ENCODE measurements at regions not wholly inside any gene's neighbourhood (a gene's known extent, or its start where the extent isn't known, plus 50 kb on each side); places are given as distances from the start of the nearest gene placed in this dataset.

GRCh38 chr6:165110860-165111259 is 198.5 kb downstream of the C6orf118 start:
- TF ChIP-seq CTCF (IDR thresholded peaks at IDR 0.05; ENCODE audit: low read length, missing control alignments): no peak
- no peak overlapping the region for H3K4me3 ChIP-seq (replicated peaks; ENCODE audit: low read depth, low read length)
- DNase-seq (ENCODE audit: low read depth): no peak

GRCh38 chr6:165109011-165109410 is 200.4 kb downstream of the C6orf118 start:
- no peak for TF ChIP-seq CTCF (IDR thresholded peaks at IDR 0.05; ENCODE audit: low read length, missing control alignments)
- DNase-seq (ENCODE audit: low read depth): no peak
- H3K4me3 ChIP-seq (replicated peaks; ENCODE audit: low read depth, low read length): no peak overlapping the region

DNA sequence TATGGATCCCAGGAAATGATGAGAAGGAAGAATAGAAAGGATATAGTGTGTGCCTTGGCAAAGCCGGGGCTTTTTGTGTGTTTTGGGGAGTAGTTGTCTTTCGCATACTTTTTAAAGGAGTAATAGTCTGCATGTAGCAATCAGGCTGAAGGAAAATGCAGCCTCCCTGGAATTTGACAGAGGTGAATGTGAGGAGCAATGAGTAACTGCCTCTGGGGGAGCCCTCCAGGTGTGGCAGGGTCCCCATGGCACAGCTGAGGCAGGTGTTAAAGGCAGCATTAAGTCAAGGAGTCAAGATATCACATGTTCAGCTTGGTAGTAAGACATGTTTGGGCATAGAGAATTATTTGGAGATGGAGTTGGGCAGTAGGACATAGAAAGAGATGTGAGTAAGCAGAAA is 203.1 kb downstream of the C6orf118 start:
- H3K4me3 ChIP-seq (replicated peaks; ENCODE audit: low read depth, low read length): no peak overlapping the region
- DNase-seq (ENCODE audit: low read depth): no peak

DNA sequence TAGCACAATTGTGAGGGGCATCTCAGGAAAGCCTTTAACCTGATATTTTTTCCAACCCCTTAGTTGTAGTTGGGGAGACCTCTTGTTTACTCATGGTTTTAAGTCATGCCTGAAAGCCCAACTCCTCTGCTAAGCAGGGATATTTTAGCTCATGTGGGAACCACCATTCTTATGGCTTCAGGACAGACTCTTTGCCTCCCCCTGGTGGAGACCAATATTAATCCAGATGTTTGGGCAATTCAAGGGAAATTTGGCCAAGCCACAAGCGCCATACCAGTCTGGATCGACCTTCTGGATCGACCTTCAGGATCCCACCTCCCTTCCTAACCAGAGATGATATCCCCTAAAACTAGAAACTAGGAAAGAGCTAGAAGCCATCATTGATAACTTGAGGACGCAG is 211.2 kb downstream of the C6orf118 start:
- TF ChIP-seq CTCF (IDR thresholded peaks at IDR 0.05; ENCODE audit: low read length, missing control alignments): peak; percentile 15
- H3K4me3 ChIP-seq (replicated peaks; ENCODE audit: low read depth, low read length): no peak overlapping the region
- DNase-seq (ENCODE audit: low read depth): peak; percentile 7

More for the DNA sequence above, 203.1 kb downstream of the C6orf118 start:
- TF ChIP-seq CTCF (IDR thresholded peaks at IDR 0.05; ENCODE audit: low read length, missing control alignments): no peak

DNA sequence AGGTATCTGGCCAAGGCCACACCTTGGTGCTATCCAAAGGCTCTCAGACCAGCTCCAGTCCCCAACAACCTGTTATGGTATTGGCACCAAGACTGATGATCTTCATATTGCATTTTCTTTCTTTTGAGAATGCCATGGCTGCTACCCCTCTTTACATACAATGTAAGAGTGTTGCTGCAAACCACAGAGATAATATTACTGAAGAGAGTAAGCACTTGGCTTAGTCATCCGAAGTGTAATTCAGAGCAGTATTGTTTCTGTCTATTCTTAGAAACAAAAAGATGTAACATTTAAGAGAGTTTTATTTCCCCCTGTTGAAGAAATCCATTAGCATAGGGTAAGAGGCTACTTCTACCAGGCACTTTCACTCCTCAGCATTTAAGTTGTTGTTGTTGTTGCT is 212.5 kb downstream of the C6orf118 start:
- no peak for DNase-seq (ENCODE audit: low read depth)
- no peak for TF ChIP-seq CTCF (IDR thresholded peaks at IDR 0.05; ENCODE audit: low read length, missing control alignments)
- no peak overlapping the region for H3K4me3 ChIP-seq (replicated peaks; ENCODE audit: low read depth, low read length)

DNA sequence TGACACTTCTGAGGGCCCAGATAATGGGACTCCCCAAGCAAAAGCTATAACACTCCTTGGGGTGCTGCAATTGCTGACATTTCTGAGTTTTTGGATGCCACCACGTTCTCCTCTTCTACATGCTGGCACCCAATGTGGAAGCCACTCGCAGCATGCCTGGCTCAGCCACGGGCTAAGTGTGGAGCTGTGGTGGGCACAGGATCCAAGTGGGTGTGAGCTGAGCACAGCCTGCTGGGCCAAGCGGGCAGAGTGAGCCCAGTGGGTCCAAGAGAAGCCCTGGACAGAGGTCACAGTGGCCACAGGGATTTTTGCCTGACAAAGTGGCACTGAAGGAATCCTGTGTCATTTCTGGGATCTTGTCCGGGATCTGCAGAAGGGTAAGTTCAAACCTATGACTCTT is 213.2 kb downstream of the C6orf118 start:
- no peak for DNase-seq (ENCODE audit: low read depth)
- TF ChIP-seq CTCF (IDR thresholded peaks at IDR 0.05; ENCODE audit: low read length, missing control alignments): no peak
- H3K4me3 ChIP-seq (replicated peaks; ENCODE audit: low read depth, low read length): no peak overlapping the region

DNA sequence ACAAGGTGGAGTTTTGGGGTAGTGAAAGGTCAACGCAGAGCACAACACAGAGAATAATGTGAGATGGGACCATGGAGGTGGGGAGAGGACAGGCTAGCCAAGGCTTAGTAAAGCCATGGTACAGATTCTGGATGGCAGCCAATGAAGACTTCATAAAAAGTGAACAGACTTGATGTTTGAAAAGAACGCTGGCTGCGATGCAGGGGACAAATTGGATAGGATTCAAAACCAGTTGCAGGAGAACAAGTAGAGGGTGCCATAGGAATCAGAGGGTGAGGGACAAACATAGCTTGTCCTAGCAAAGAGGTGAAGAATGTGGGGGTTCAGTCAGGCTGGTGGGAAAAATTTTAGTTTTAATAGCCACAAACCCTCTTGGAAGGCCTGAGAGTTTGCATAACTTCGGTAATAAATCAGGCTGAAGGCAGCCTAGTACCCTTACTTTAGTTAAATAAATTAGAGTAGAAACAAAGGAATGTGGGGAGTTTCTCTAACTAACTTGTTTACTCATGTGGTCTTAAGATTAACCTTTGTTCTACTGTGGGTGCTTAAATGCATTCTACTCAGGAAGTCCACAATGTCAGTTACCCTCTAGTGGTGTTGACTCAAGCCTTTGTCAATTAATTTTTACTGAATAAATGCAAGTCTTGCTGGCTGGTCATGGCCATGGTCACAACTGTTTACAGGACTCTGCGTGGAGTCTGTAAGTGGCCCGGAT is 216.4 kb downstream of the C6orf118 start:
- TF ChIP-seq CTCF (IDR thresholded peaks at IDR 0.05; ENCODE audit: low read length, missing control alignments): no peak
- DNase-seq (ENCODE audit: low read depth): no peak
- H3K4me3 ChIP-seq (replicated peaks; ENCODE audit: low read depth, low read length): no peak overlapping the region
